ENCODE measurements at regions not wholly inside any gene's neighbourhood (a gene's known extent, or its start where the extent isn't known, plus 50 kb on each side); places are given as distances from the start of the nearest gene placed in this dataset.

DNA sequence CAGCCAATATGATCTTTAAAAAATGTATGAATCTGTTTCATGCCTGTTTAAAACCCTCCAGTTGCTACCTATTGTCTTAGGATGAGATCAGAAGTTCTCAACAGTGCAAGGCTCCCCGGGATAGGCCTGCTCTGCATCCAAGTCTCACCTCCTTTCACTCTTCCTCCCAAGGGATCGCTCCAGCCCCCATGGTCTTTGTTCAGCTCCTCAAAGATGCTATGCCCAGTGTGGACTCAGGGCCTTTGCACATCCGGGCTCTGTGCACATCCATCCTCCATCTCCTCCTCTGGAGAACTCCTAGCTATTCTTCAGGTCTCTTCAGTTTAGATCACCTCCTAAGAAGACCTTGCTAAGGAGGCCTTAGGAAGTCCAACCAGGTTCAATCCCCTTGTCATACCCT is 82.7 kb upstream of the LEP start:
- no peaks in the 10 kb centered on the region for H3K9me3 ChIP-seq (replicated peaks)
- H3K4me3 ChIP-seq: no peak overlapping the region
- H3K4me1 ChIP-seq: no peaks in the 10 kb centered on the region
- no peaks in the 10 kb centered on the region for H3K36me3 ChIP-seq
- H3K27me3 ChIP-seq (ENCODE audit: low read depth): peaks cover 95% of the 10 kb centered on the region
- TF ChIP-seq, protein P1, sequence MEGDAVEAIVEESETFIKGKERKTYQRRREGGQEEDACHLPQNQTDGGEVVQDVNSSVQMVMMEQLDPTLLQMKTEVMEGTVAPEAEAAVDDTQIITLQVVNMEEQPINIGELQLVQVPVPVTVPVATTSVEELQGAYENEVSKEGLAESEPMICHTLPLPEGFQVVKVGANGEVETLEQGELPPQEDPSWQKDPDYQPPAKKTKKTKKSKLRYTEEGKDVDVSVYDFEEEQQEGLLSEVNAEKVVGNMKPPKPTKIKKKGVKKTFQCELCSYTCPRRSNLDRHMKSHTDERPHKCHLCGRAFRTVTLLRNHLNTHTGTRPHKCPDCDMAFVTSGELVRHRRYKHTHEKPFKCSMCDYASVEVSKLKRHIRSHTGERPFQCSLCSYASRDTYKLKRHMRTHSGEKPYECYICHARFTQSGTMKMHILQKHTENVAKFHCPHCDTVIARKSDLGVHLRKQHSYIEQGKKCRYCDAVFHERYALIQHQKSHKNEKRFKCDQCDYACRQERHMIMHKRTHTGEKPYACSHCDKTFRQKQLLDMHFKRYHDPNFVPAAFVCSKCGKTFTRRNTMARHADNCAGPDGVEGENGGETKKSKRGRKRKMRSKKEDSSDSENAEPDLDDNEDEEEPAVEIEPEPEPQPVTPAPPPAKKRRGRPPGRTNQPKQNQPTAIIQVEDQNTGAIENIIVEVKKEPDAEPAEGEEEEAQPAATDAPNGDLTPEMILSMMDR (IDR thresholded peaks at IDR 0.05; ENCODE audit: borderline replicate concordance): no peak
- DNase-seq: no peak
- intact Hi-C loops (cut with micrococcal nuclease): no loop called here
- H3K27ac ChIP-seq (replicated peaks): no peak overlapping the region

DNA sequence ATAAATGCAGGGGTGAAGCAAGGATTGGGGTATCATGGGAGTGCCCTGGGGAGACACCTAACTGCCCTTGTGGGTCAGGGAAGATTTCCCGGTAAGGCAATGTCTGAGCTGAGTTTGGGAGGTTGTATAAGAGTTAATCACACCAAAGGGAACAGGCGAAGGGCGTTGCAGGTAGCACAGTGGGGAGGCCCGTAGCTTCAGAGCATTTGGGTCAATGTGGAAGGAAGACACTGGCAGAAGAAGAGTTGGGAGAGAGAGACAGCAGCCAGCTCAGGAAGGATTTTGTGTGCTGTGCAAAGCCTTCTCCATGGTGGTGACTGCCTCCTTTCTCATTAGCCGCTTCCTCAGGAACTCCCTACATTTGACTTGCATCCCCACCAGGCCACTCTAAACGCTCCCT is 80.8 kb upstream of the LEP start:
- H3K36me3 ChIP-seq: no peaks in the 10 kb centered on the region
- H3K27ac ChIP-seq (replicated peaks): no peak overlapping the region
- no peak overlapping the region for H3K4me3 ChIP-seq
- H3K27me3 ChIP-seq (ENCODE audit: low read depth): peaks cover 99% of the 10 kb centered on the region
- H3K4me1 ChIP-seq: no peaks in the 10 kb centered on the region
- TF ChIP-seq, protein P1 (IDR thresholded peaks at IDR 0.05; ENCODE audit: borderline replicate concordance): no peak
- no peak for DNase-seq
- H3K9me3 ChIP-seq (replicated peaks): no peaks in the 10 kb centered on the region
- intact Hi-C loops (cut with micrococcal nuclease): no loop called here

DNA sequence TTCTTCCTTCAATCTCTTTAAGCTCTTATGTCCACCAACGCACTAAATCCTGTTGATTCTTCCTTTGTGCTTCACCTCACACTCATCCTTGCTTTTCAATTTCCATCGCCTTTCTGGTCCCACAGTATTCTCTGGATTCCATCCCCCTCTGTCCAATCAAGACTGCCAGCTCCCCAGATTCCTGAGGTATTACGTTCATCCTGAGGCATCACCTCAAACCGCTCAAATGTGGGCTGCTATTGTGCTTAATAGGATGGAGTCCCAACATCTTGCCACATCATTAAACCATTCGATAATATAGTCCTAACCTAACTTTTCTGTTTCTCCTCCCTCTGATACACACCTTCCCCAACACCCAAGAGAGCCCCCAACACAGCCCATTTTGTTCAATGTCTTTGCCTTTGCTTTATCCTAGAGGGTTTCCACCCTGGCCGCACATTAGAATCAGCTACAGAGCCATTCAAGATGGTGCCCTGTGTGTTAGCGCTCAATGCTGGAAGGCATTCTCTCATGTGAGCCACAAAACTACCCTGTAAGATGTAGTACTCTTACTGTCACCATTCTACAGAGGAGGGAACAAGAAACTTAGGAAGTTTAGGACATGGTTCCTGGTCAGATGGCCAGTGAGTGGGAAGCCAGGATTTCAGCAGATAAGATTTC is 79.5 kb upstream of the LEP start:
- Histone ChIP-seq H3K4me3 (no peak overlapping the region), H3K9me3 (replicated peaks) (no peaks in the 10 kb centered on the region), H3K27ac (replicated peaks) (no peak overlapping the region), H3K36me3 (no peaks in the 10 kb centered on the region), H3K4me1 (peaks cover 4% of the 10 kb centered on the region), H3K27me3 (ENCODE audit: low read depth) (peaks cover 100% of the 10 kb centered on the region)
- intact Hi-C loops (cut with micrococcal nuclease): no loop called here
- DNase-seq: no peak
- TF ChIP-seq, protein P1 (IDR thresholded peaks at IDR 0.05; ENCODE audit: borderline replicate concordance): no peak

DNA sequence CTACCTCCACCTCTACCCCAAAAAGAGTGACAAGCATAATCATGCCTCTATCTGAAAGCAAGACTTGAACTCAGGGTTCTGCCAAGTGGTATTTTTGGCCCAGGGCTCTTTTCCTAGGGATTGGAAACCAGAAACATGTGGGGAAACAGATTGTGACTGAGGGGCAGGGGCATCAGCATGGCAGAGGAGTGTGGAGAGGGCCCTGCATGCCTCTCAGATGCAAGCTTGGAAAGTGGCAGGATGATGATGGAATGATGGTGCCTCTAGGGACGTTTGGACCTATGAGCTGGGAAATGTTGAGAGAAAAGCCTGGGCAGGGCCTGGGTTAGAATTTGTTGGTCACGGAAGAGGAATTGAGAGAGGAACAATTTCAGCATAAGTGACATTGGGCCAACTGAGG is 78.4 kb upstream of the LEP start:
- Histone ChIP-seq H3K27ac (replicated peaks) (no peak overlapping the region), H3K27me3 (ENCODE audit: low read depth) (peaks cover 100% of the 10 kb centered on the region), H3K36me3 (no peaks in the 10 kb centered on the region), H3K4me1 (peaks cover 14% of the 10 kb centered on the region), H3K9me3 (replicated peaks) (no peaks in the 10 kb centered on the region), H3K4me3 (no peak overlapping the region)
- TF ChIP-seq, protein P1 (IDR thresholded peaks at IDR 0.05; ENCODE audit: borderline replicate concordance): no peak
- intact Hi-C loops (cut with micrococcal nuclease): no loop called here
- no peak for DNase-seq

DNA sequence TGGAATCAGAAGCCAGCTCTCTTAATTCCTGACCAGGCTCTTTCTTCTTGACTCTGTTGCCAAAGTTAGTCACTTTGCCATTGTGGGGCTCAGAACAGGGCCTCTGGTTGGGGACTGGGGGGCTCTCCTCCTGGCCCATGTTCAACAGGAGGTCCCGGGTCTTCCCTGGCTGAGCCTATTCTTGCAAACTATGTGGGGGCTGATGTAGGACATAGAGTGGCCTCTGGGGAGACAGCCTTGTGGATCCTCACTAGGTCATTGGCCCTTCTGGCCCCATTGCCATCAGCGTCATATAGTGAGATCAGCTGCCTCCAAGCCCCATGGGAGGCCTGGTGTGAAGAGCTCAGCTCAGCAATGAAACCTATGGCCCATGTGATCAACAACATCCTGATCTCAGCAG is 77.6 kb upstream of the LEP start:
- H3K36me3 ChIP-seq: no peaks in the 10 kb centered on the region
- intact Hi-C loops (cut with micrococcal nuclease): no loop called here
- H3K27me3 ChIP-seq (ENCODE audit: low read depth): peaks cover 100% of the 10 kb centered on the region
- H3K27ac ChIP-seq (replicated peaks): no peak overlapping the region
- H3K4me1 ChIP-seq: peaks cover 22% of the 10 kb centered on the region
- no peak for DNase-seq
- TF ChIP-seq, protein P1 (IDR thresholded peaks at IDR 0.05; ENCODE audit: borderline replicate concordance): no peak
- no peak overlapping the region for H3K4me3 ChIP-seq
- no peaks in the 10 kb centered on the region for H3K9me3 ChIP-seq (replicated peaks)
